ENCODE measurements at regions not wholly inside any gene's neighbourhood (a gene's known extent, or its start where the extent isn't known, plus 50 kb on each side); places are given as distances from the start of the nearest gene placed in this dataset.

DNA sequence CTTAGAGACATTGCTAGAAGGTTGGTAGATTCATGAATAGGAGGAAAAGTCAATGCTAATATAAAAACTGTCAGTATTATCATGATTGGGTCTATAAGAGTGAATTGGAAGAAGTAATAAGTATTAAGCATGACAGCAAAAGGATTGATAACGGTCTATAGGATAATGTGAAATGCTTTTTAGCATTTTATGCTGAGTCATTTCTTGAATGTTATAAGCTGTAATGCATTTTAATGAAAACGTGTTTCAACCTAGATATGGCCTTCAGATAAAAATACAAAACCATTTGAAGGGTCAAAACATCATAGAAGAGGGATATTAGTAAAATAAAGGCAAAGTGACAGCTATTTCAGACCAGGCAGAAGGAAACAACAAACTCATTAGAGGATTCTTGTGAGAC, 353.5 kb downstream of the SH2D1A start:
- Histone ChIP-seq H2BK15ac (ENCODE audit: low read length) (no peak overlapping the region), H3K9ac (replicated peaks in 1 of 4; ENCODE audit: extremely low read depth in 1 of 4, low read depth in 3 of 4, low read length in 3 of 4) (no peak overlapping the region), H3K4me3 (ENCODE audit: extremely low read depth in 1 of 4, insufficient read depth in 2 of 4, low read depth in 3 of 4, low read length in 4 of 4) (no peak overlapping the region), H3K27ac (ENCODE audit: low read depth, low read length) (no peak overlapping the region), H3K56ac (replicated peaks; ENCODE audit: insufficient read length, low read depth, low read length) (no peak overlapping the region), H3K36me3 (ENCODE audit: control insufficient read depth in 2 of 4, insufficient read depth in 4 of 4, low read length in 3 of 4) (no peaks in the 10 kb centered on the region), H3K23ac (ENCODE audit: insufficient read length) (no peak overlapping the region), H3K79me1 (ENCODE audit: low read depth, low read length) (no peaks in the 10 kb centered on the region), H2BK12ac (ENCODE audit: low read depth, low read length) (no peak overlapping the region), H4K5ac (ENCODE audit: insufficient read length, low read depth, low read length) (no peak overlapping the region), H2BK120ac (replicated peaks; ENCODE audit: low read depth, low read length) (no peak overlapping the region), H3K79me2 (ENCODE audit: control insufficient read depth in 1 of 2, insufficient read depth in 2 of 2, low read length in 2 of 2) (no peaks in the 10 kb centered on the region), H4K20me1 (replicated peaks in 1 of 2; ENCODE audit: control insufficient read depth in 1 of 2, insufficient read depth in 2 of 2, low read length in 2 of 2) (no peaks in the 10 kb centered on the region), H3K4me1 (replicated peaks in 1 of 4; ENCODE audit: control insufficient read depth in 3 of 4, insufficient read depth in 4 of 4, low read length in 3 of 4) (no peaks in the 10 kb centered on the region), H2AFZ (ENCODE audit: low read length) (no peak overlapping the region), H4K8ac (ENCODE audit: extremely low read depth, insufficient read depth, low read length) (no peak overlapping the region), H3K4ac (replicated peaks; ENCODE audit: insufficient read length, low read depth, low read length) (no peak overlapping the region), H4K91ac (replicated peaks; ENCODE audit: insufficient read length, low read length) (no peak overlapping the region), H2BK5ac (ENCODE audit: low read depth, low read length) (no peak overlapping the region), H3K23me2 (ENCODE audit: low read depth, low read length) (no peaks in the 10 kb centered on the region), H3K27me3 (replicated peaks in 1 of 4; ENCODE audit: control insufficient read depth in 3 of 4, extremely low read depth in 1 of 4, insufficient read depth in 3 of 4, low read length in 3 of 4) (no peaks in the 10 kb centered on the region), H2BK20ac (ENCODE audit: low read length) (no peak overlapping the region), H3K18ac (ENCODE audit: extremely low read depth, low read length) (no peak overlapping the region), H2AK5ac (ENCODE audit: low read depth, low read length) (no peak overlapping the region), H3K14ac (ENCODE audit: insufficient read length) (no peak overlapping the region), H3K9me3 (ENCODE audit: insufficient read depth in 2 of 2, low read depth in 1 of 2, low read length in 1 of 2) (no peaks in the 10 kb centered on the region), H3K4me2 (ENCODE audit: insufficient read depth in 1 of 2, low read depth in 2 of 2, low read length in 2 of 2) (no peak overlapping the region)
- 95% methylated on average over 2 of the region's 2 CpGs; no CpG with 5 or more reads in 1 of the 2 experiments for WGBS, 2 experiments (ENCODE audit: extremely low coverage in 1 of 2, insufficient coverage in 1 of 2, insufficient read length in 1 of 2, insufficient replicate concordance in 2 of 2, low coverage in 1 of 2, low lambda C conversion rate in 2 of 2, missing lambda C conversion rate in 1 of 2)
- DNase-seq (ENCODE audit: low read depth in 1 of 2, low spot score in 2 of 2) (no peak), FAIRE-seq (no peak)
- POLR2A ChIA-PET (ENCODE audit: partially characterized antibody), result no interaction called here
- CTCF ChIA-PET (ENCODE audit: partially characterized antibody), result no interaction called here
- no peak for TF ChIP-seq JUN (IDR thresholded peaks at IDR 0.05; ENCODE audit: low read depth, low read length)
- TF ChIP-seq ZNF274 (IDR thresholded peaks at IDR 0.05; ENCODE audit: borderline replicate concordance, extremely low read depth, low read length), result no peak
- TF ChIP-seq POLR2AphosphoS5 (IDR thresholded peaks at IDR 0.05; ENCODE audit: low read depth, low read length), result no peak
- TF ChIP-seq, protein P1, sequence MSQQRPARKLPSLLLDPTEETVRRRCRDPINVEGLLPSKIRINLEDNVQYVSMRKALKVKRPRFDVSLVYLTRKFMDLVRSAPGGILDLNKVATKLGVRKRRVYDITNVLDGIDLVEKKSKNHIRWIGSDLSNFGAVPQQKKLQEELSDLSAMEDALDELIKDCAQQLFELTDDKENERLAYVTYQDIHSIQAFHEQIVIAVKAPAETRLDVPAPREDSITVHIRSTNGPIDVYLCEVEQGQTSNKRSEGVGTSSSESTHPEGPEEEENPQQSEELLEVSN (IDR thresholded peaks at IDR 0.05), result no peak
- no peak for TF ChIP-seq RXRA (IDR thresholded peaks at IDR 0.05; ENCODE audit: insufficient read depth, low read depth, low read length)
- no peak for TF ChIP-seq SIX5 (IDR thresholded peaks at IDR 0.05; ENCODE audit: low read depth, low read length)
- no peak for TF ChIP-seq CREB1 (IDR thresholded peaks at IDR 0.05)
- TF ChIP-seq, protein P2, sequence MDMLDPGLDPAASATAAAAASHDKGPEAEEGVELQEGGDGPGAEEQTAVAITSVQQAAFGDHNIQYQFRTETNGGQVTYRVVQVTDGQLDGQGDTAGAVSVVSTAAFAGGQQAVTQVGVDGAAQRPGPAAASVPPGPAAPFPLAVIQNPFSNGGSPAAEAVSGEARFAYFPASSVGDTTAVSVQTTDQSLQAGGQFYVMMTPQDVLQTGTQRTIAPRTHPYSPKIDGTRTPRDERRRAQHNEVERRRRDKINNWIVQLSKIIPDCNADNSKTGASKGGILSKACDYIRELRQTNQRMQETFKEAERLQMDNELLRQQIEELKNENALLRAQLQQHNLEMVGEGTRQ (IDR thresholded peaks at IDR 0.05; ENCODE audit: low read length), result no peak
- no peak for TF ChIP-seq KDM5A (IDR thresholded peaks at IDR 0.05; ENCODE audit: low read length)
- TF ChIP-seq, protein P3, sequence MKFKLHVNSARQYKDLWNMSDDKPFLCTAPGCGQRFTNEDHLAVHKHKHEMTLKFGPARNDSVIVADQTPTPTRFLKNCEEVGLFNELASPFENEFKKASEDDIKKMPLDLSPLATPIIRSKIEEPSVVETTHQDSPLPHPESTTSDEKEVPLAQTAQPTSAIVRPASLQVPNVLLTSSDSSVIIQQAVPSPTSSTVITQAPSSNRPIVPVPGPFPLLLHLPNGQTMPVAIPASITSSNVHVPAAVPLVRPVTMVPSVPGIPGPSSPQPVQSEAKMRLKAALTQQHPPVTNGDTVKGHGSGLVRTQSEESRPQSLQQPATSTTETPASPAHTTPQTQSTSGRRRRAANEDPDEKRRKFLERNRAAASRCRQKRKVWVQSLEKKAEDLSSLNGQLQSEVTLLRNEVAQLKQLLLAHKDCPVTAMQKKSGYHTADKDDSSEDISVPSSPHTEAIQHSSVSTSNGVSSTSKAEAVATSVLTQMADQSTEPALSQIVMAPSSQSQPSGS (IDR thresholded peaks at IDR 0.05; ENCODE audit: low read length), result no peak
- no peak for TF ChIP-seq BCL11A (IDR thresholded peaks at IDR 0.05; ENCODE audit: low read depth in 2 of 2, low read length in 2 of 2)
- no peak for TF ChIP-seq PHF8 (conservative IDR thresholded peaks at IDR 0.05; ENCODE audit: low read depth, low read length)
- TF ChIP-seq RFX5 (IDR thresholded peaks at IDR 0.05; ENCODE audit: borderline replicate concordance, low read depth, low read length), result no peak

Data from H1 (cell line).